Mesendoderm (in vitro differentiated cells): ENCODE measurements at regions not wholly inside any gene's neighbourhood (a gene's known extent, or its start where the extent isn't known, plus 50 kb on each side); places are given as distances from the start of the nearest gene placed in this dataset.

Source experiments
- DNase-seq: peaks from one replicate; pipeline ENCODE4 v3.0.0; 2013
- H2AK5ac ChIP-seq: 2 replicates; pipeline ENCODE4 v1.6.1; 2013; ENCODE audit warnings: low read length, inconsistent platforms
- H2BK120ac ChIP-seq: 2 replicates; pipeline ENCODE4 v1.6.1; 2013; ENCODE audit warnings: low read depth, mild to moderate bottlenecking, low read length, moderate library complexity, mixed read lengths
- H2BK15ac ChIP-seq: replicated peaks from 2 replicates; pipeline ENCODE4 v1.6.1; 2013; ENCODE audit warnings: low read depth, mild to moderate bottlenecking, moderate library complexity
- H2BK5ac ChIP-seq: 2 replicates; pipeline ENCODE4 v1.6.1; 2013; ENCODE audit warnings: low read length, inconsistent platforms
- H3K18ac ChIP-seq: 2 replicates; pipeline ENCODE4 v1.6.1; 2013; ENCODE audit warnings: mild to moderate bottlenecking, low read length, mixed read lengths
- H3K23ac ChIP-seq: one replicate; pipeline ENCODE4 v1.6.1; 2013; ENCODE audit warnings: low read length
- H3K27ac ChIP-seq: 2 replicates; pipeline ENCODE4 v1.5.1; 2013; ENCODE audit warnings: low read depth, mild to moderate bottlenecking, inconsistent platforms, low read length, moderate library complexity
- H3K27me3 ChIP-seq: 2 replicates; pipeline ENCODE4 v1.6.1; 2013; ENCODE audit warnings: low read length, control low read depth, mild to moderate bottlenecking, inconsistent platforms; ENCODE audit not compliant: insufficient read depth, poor library complexity
- H3K36me3 ChIP-seq: 2 replicates; pipeline ENCODE4 v1.6.1; 2013; ENCODE audit warnings: low read length, inconsistent platforms; ENCODE audit not compliant: control insufficient read depth, insufficient read depth
- H3K4ac ChIP-seq: one replicate; pipeline ENCODE4 v1.6.1; 2013; ENCODE audit warnings: low read depth, mild to moderate bottlenecking, low read length, moderate library complexity
- H3K4me1 ChIP-seq: 2 replicates; pipeline ENCODE4 v1.6.1; 2013; ENCODE audit warnings: low read depth, low read length, inconsistent platforms; ENCODE audit not compliant: control insufficient read depth
- H3K4me2 ChIP-seq: 2 replicates; pipeline ENCODE4 v1.6.1; 2013; ENCODE audit warnings: low read length
- H3K4me3 ChIP-seq: 2 replicates; pipeline ENCODE4 v1.5.1; 2013; ENCODE audit warnings: mild to moderate bottlenecking, low read length
- H3K56ac ChIP-seq: one replicate; pipeline ENCODE4 v1.6.1; 2013; ENCODE audit warnings: low read length
- H3K79me1 ChIP-seq: 2 replicates; pipeline ENCODE4 v1.6.1; 2013; ENCODE audit warnings: low read length, inconsistent platforms
- H3K79me2 ChIP-seq: 2 replicates; pipeline ENCODE4 v1.6.1; 2013; ENCODE audit warnings: mild to moderate bottlenecking, low read length; ENCODE audit not compliant: control insufficient read depth, insufficient read depth
- H3K9ac ChIP-seq: 2 replicates; pipeline ENCODE4 v1.6.1; 2013; ENCODE audit warnings: low read length, inconsistent platforms
- H4K5ac ChIP-seq: one replicate; pipeline ENCODE4 v1.6.1; 2013; ENCODE audit warnings: low read length
- H4K8ac ChIP-seq: one replicate; pipeline ENCODE4 v1.6.1; 2013; ENCODE audit warnings: low read depth, mild to moderate bottlenecking, control low read depth, low read length, moderate library complexity
- WGBS: extraction: QIAGEN DNeasy Blood & Tissue Kit; methylation state at CpG from one replicate; pipeline ENCODE4 v1.1.7; 2013; ENCODE audit warnings: low lambda C conversion rate, missing lambda C conversion rate; ENCODE audit not compliant: insufficient coverage; ENCODE audit errors: extremely low coverage; 5-methylcytosine and 5-hydroxymethylcytosine counted together

DNA sequence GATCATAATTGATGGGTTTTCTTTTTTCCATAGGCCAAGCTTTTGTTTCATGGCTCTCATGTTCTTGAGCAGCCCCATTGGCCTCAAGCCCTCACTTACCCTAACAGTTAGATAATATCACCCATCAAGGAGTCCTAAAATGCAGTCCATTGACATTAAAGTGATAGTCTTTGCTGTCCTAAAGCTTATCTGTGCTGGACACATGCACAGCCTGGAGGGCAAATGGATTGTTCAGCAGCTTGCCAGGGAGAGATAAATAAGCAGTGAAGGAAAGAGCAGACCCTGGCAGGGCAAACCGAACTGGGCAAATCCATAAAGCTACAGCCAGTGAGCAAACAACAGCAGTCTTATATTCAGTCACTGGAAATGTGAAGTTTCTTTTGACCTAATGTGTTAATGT, 199.6 kb upstream of the MID1 start:
- Histone ChIP-seq H3K56ac (no peak overlapping the region), H2BK120ac (no peak overlapping the region), H3K23ac (no peak overlapping the region), H3K36me3 (no peaks in the 10 kb centered on the region), H2BK5ac (no peak overlapping the region), H3K79me1 (no peaks in the 10 kb centered on the region), H4K8ac (no peak overlapping the region), H3K27ac (no peak overlapping the region), H3K27me3 (no peaks in the 10 kb centered on the region), H3K4me1 (no peaks in the 10 kb centered on the region), H2AK5ac (no peak overlapping the region), H3K18ac (no peak overlapping the region), H3K9ac (no peak overlapping the region), H3K4ac (no peak overlapping the region), H3K4me2 (no peak overlapping the region), H3K4me3 (no peak overlapping the region), H4K5ac (no peak overlapping the region), H3K79me2 (no peaks in the 10 kb centered on the region), H2BK15ac (no peak overlapping the region)
- WGBS, result no CpG with 5 or more reads among the region's 1 CpG
- no peak for DNase-seq

DNA sequence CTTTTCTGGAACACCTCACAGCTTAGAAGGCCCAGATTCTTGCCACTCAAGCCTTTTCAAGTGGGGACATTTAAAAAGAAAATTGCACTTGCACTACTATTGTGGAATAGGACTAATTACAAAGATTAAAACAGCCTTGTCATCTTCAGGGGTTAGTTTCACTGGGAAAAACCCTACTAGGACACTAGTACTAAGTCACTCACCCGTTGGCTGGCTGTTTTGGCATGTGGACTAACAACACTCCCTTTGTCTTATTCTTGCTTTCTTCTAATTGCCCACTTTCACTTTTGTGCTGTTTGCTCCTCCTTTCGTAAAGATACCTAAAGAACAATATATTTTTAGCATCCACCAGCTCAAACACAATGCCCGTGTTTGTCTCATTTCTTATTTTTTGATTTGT, 200.9 kb upstream of the MID1 start:
- Histone ChIP-seq H3K4me3 (no peak overlapping the region), H3K79me2 (no peaks in the 10 kb centered on the region), H3K18ac (no peak overlapping the region), H2BK15ac (no peak overlapping the region), H3K23ac (no peak overlapping the region), H3K27me3 (no peaks in the 10 kb centered on the region), H2BK5ac (no peak overlapping the region), H3K27ac (no peak overlapping the region), H4K8ac (no peak overlapping the region), H3K56ac (no peak overlapping the region), H3K4ac (no peak overlapping the region), H4K5ac (no peak overlapping the region), H2AK5ac (no peak overlapping the region), H3K9ac (no peak overlapping the region), H3K4me1 (no peaks in the 10 kb centered on the region), H3K79me1 (no peaks in the 10 kb centered on the region), H3K36me3 (no peaks in the 10 kb centered on the region), H2BK120ac (no peak overlapping the region), H3K4me2 (no peak overlapping the region)
- DNase-seq, result no peak
- no CpG with 5 or more reads among the region's 3 CpGs for WGBS

DNA sequence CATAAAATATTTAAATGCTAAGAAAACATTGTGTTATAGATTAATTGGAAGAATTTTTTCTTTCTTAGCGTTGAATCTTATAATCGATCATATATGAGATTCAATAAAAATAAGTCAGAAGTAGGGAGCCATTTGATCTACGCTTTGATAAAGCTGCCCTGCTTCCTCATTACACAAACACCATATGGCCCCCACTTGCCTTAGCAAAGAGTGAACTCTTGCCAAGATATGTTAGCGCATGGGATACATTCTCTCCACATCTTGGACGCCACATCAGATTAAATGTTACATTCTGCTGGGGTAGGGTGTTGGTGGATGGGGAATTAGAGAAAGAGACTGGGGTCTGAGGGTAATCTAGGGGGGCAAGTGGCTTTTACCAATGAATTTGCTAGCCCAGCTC, 207.7 kb upstream of the MID1 start:
- no CpG with 5 or more reads among the region's 5 CpGs for WGBS
- Histone ChIP-seq H3K79me1 (no peaks in the 10 kb centered on the region), H2AK5ac (no peak overlapping the region), H4K8ac (no peak overlapping the region), H3K36me3 (no peaks in the 10 kb centered on the region), H2BK5ac (no peak overlapping the region), H3K4me3 (no peak overlapping the region), H3K23ac (no peak overlapping the region), H3K27me3 (no peaks in the 10 kb centered on the region), H3K27ac (no peak overlapping the region), H3K4me2 (no peak overlapping the region), H3K4me1 (no peaks in the 10 kb centered on the region), H3K4ac (no peak overlapping the region), H3K56ac (no peak overlapping the region), H3K9ac (no peak overlapping the region), H2BK120ac (no peak overlapping the region), H2BK15ac (no peak overlapping the region), H3K18ac (no peak overlapping the region), H4K5ac (no peak overlapping the region), H3K79me2 (no peaks in the 10 kb centered on the region)
- DNase-seq, result no peak

DNA sequence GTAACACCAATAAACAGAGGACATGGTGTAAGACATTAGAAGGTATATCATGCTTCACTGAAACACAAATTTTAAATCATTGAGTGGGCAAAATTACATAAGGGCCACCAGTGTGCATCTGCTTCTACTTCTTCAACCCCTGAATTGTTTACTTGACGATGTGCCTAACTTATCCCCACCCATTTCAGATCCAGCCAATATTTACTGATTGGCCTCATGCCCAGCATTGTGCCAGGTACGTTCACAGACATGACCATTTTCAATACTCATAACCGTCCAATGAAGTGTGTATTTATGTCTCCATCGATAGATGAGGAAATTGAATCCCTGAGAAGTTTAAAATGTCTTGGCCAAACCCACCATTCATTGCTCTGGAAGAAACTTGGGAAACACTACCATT, 208.3 kb upstream of the MID1 start:
- H3K79me2 ChIP-seq, result no peaks in the 10 kb centered on the region
- no peaks in the 10 kb centered on the region for H3K79me1 ChIP-seq
- H2BK5ac ChIP-seq, result no peak overlapping the region
- no peak overlapping the region for H3K56ac ChIP-seq
- H3K18ac ChIP-seq, result no peak overlapping the region
- H3K4me1 ChIP-seq, result no peaks in the 10 kb centered on the region
- H2AK5ac ChIP-seq, result no peak overlapping the region
- H3K23ac ChIP-seq, result no peak overlapping the region
- no peaks in the 10 kb centered on the region for H3K27me3 ChIP-seq
- no CpG with 5 or more reads among the region's 4 CpGs for WGBS
- no peak overlapping the region for H2BK120ac ChIP-seq
- H3K4me2 ChIP-seq, result no peak overlapping the region
- no peak overlapping the region for H3K4ac ChIP-seq
- no peak overlapping the region for H3K9ac ChIP-seq
- no peak overlapping the region for H4K8ac ChIP-seq
- DNase-seq, result no peak
- no peak overlapping the region for H3K27ac ChIP-seq
- H3K4me3 ChIP-seq, result no peak overlapping the region
- H4K5ac ChIP-seq, result no peak overlapping the region
- H3K36me3 ChIP-seq, result no peaks in the 10 kb centered on the region
- no peak overlapping the region for H2BK15ac ChIP-seq

DNA sequence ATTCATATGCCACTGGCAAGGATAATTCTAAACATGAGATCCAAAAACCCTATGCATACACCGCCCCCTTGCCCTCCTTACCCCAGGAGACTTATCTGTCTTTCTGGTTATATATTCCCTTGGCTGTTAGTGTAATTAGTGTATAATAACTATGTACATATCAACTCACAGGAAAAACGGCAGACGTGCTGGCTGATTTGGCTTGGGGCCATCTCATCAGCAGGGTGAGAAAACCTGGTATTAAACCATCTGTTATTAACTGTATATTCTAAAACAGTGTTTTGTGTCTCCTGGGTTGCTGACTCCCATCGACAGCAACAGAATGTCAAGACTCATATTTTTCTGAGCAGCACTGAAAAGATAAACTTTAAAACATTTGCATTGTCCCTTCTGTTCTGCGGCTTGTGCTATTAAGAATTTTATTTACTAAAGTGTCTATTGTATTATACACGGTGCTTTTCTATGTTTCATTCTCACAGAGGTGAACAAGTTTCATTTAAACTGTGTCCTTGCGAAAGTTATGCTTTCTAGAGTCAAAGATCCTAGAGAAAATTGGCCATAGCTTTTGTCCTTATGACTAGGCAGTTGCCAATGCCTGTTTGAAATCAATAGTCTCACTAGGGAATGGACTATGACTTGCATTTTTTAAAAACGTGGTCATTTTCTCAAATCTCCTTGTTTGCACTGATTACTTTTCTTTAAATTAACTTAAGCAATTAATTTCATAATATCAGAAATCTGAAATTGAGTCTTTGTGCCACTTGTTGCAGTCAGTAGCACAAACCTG, 211.5 kb upstream of the MID1 start:
- Histone ChIP-seq H3K23ac (no peak overlapping the region), H2BK5ac (no peak overlapping the region), H3K27ac (no peak overlapping the region), H3K4me1 (no peaks in the 10 kb centered on the region), H3K79me2 (no peaks in the 10 kb centered on the region), H3K18ac (no peak overlapping the region), H3K56ac (no peak overlapping the region), H3K27me3 (no peaks in the 10 kb centered on the region), H4K5ac (no peak overlapping the region), H3K4me2 (no peak overlapping the region), H3K9ac (no peak overlapping the region), H3K4me3 (no peak overlapping the region), H2AK5ac (no peak overlapping the region), H2BK120ac (no peak overlapping the region), H3K36me3 (no peaks in the 10 kb centered on the region), H3K4ac (no peak overlapping the region), H4K8ac (no peak overlapping the region), H3K79me1 (no peaks in the 10 kb centered on the region), H2BK15ac (no peak overlapping the region)
- no peak for DNase-seq
- WGBS, result no CpG with 5 or more reads among the region's 8 CpGs
